Astrocyte (in vitro differentiated cells and primary cell): ENCODE measurements at regions not wholly inside any gene's neighbourhood (a gene's known extent, or its start where the extent isn't known, plus 50 kb on each side); places are given as distances from the start of the nearest gene placed in this dataset.

Experiments used
- CTCF ChIP-seq: IDR thresholded peaks from 2 replicates; pipeline ENCODE4 v1.5.1; 2011; ENCODE audit warnings: low read depth, mild to moderate bottlenecking, inconsistent platforms, low read length, moderate library complexity; ENCODE audit not compliant: insufficient read depth
- EZH2 ChIP-seq: IDR thresholded peaks from 2 replicates; pipeline ENCODE4 v1.6.1; 2012; ENCODE audit warnings: mild to moderate bottlenecking, low read length, inconsistent platforms; ENCODE audit not compliant: insufficient read depth

- TF ChIP-seq CTCF (no peak), EZH2 (no peak)
Observed at GRCh38 chr9:1948541-1948940, 66.6 kb upstream of the SMARCA2 start.
